ENCODE measurements at regions not wholly inside any gene's neighbourhood (a gene's known extent, or its start where the extent isn't known, plus 50 kb on each side); places are given as distances from the start of the nearest gene placed in this dataset.
A peak's percentile ranks its signal among the peaks of the same experiment; 100 is the strongest.

- DNase-seq = no peak
Measured at GRCh38 chr14:44131861-44132260, 375.2 kb downstream of the FSCB start.

- no peak for DNase-seq
Measured at GRCh38 chr14:44113769-44114730, 393.0 kb downstream of the FSCB start.

DNA sequence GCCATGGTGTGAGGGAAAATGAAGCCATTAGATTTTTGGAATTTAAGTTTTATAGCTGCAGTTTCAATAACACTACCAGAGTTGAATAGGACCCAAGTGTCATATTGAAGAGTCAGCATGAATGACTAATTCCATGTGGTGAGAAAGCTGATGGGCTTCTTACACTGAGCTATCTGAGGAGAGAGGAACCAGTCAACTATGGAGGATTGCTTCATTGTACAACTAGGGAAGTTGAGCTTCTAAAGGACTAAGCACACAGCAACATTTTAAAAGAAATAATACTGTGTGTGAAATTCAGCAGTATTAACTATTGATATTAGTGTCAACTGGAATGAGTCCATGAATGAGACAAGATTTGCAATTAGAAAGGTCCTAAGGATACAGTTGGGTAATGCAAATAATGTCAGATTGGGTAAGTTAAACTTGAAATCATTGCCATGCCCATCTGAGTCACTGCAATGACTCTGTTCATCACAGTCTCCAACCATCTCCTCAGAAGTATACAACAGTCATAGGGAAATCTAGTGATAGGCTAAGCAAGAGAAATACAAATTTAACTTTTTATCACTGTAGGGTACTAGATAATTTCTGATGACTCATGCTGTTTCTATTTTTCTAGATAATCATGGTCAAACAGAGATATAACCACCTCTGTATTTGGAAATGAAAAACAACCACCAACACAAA, 394.2 kb downstream of the FSCB start:
- no peak for DNase-seq

DNA sequence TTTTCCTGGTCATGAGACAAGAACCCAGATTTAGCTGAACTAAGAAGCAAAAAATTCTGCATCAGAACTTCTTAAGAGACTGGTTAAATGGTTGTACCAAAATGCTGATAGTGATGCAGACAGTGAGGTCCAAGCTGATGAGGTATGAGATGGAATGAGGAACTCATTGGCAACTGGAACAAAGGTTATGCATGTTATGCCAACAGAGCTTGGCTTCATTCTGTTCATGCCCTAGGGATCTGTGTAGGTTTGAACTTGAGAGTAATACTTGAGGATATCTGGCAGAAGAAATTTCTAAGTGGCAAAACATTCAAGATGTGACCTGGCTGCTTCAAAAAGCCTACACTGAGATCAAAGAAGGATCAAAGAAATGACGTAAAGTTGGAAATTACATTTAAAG, 398.0 kb downstream of the FSCB start:
- DNase-seq = no peak

GRCh38 chr14:44108601-44109000, 398.5 kb downstream of the FSCB start:
- DNase-seq = no peak

GRCh38 chr14:44107156-44107555, 399.9 kb downstream of the FSCB start:
- no peak for DNase-seq

- DNase-seq = no peak
Measured at GRCh38 chr14:44099743-44100488, 407.2 kb downstream of the FSCB start.

- DNase-seq = no peak
Measured at GRCh38 chr14:44081146-44081545, 425.9 kb downstream of the FSCB start.

DNA sequence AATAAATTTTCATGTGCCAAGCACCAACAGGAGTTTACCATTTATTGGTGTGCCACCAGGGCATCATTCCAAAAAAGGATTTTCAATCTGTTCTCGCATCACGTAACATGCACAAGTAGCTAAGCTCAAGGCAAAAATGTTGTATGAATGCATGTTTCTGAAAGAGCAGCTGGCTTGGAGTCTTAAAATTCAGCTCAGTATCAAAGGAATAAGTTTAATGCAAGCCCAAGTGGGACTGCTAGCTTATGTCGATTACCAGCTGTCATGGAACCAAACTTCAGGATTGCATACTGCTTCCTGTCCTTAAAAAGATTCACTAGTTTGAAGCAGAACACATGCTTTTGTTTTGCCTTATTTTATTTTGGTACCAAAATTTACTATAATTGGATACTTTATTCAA, 437.0 kb downstream of the FSCB start:
- DNase-seq = no peak

DNA sequence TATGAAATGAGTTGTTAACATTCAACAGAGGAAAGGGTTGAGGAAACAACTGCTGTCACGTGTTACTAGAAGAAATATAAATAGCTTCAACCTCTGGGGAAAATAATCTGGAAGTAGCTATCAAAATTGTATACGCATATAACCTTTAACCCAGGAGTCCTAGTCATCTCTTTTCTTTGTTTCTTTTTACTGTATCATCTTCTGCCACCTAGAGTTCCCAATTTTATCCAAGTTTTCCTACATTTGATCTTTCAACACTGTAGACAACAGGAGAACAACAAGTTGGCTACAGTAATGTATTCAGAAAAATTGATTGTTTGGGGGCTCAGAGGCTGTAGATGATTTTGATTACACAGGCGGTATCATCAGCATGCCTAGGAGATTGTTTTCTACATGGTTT, 453.7 kb downstream of the FSCB start:
- DNase-seq = no peak

GRCh38 chr14:44041700-44042099, 465.4 kb downstream of the FSCB start:
- no peak for DNase-seq

GRCh38 chr14:44040561-44040960, 466.5 kb downstream of the FSCB start:
- no peak for DNase-seq

GRCh38 chr14:44036248-44036647, 470.8 kb downstream of the FSCB start:
- DNase-seq = no peak

DNA sequence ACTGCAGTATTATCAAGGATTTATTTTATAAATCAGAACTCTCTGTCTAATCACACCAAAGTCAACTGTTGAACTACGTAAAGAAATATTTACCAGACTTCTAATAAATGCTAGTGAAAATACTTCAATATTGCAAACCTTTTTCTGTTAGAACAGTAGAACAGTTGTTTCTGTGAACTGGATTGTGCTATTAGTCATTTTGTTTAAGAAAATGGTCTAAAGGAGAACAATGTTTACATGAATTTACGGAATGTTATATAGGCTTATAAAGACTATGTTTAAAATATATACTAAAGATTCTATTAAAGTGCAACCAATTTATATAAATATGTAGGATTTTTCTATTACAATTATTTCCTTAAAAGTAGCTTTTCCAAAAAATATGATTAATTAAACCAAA, 471.4 kb downstream of the FSCB start:
- DNase-seq = no peak

- DNase-seq = peak; percentile 64
Measured at GRCh38 chr14:44030831-44031383, 476.2 kb downstream of the FSCB start.

- no peak for DNase-seq
Measured at GRCh38 chr14:44029933-44030332, 477.1 kb downstream of the FSCB start.

GRCh38 chr14:44027397-44027796, 479.7 kb downstream of the FSCB start:
- DNase-seq = no peak

- no peak for DNase-seq
Measured at GRCh38 chr14:44010595-44010994, 496.5 kb downstream of the FSCB start.

- no peak for DNase-seq
Measured at GRCh38 chr14:44010071-44010470, 497.0 kb downstream of the FSCB start.

- DNase-seq = no peak
Measured at GRCh38 chr14:44009642-44010041, 497.4 kb downstream of the FSCB start.

DNA sequence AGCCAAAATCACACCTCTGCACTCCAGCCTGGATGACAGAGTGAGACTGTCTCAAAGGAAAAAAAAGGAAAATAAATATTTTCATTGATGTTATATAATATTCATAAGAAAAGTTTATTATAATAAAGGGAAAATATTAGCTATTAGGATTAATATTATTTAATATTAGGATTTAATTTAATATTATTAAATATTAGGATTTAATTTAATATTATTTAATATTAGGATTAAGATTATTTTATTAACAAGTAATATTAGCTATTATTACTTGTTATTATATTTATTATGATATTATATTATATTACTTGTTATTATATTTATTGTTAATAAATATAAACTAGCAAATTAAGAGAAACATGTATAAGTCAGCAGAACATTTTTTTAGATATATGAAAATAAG, 518.1 kb downstream of the FSCB start:
- no peak for DNase-seq

DNA sequence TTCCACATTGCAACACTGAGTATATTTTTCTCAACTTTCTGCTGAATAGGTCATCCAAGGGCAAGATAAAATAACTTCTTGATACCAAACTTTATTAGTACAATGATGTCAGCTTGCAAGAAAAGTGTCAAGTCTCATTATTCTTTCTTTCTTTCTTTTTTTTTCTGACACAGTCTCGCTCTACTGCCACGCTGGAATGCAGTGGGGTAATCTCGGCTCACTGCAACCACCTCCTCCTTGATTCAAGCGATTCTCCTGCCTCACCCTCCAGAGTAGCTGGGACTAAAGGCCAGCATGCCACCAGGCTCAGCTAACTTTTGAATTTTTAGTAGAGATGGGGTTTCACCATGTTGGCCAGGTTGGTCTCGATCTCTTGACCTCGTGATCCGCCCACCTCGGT, 523.4 kb downstream of the FSCB start:
- DNase-seq = no peak

GRCh38 chr14:43981135-43981768, 525.8 kb downstream of the FSCB start:
- no peak for DNase-seq

All from islet precursor cell (in vitro differentiated cells).